AG20443 (cell line): ENCODE measurements at regions not wholly inside any gene's neighbourhood (a gene's known extent, or its start where the extent isn't known, plus 50 kb on each side); places are given as distances from the start of the nearest gene placed in this dataset.
"Not testable (repeated sequence)": the region's sequence is repeated elsewhere in the genome, so short reads cannot be mapped to it uniquely, and the experiment has no call there.

Experiments used
- DNase-seq: peaks from one replicate; pipeline ENCODE4 v3.0.0; 2012; ENCODE audit warnings: low spot score, mixed read lengths

DNA sequence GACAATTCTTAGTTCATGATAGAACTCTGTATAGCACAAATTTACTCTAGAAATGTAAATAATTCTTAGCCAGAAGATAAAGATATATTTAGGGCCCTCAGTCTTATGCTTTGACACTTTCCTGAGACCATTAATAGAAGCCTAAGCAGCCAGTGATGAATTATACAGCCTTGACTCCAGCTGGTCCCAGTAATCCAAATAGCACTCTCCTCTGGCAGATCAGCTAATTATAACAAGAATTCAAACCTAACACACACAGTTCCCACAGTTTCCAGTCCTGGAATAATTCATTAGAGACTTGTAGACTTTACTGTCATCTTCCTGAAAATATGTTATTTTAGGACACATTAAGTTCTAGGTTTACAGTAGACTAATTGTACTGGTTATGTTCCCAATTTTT, 50.4 kb downstream of the SHOC1 start:
- no peak for DNase-seq

DNA sequence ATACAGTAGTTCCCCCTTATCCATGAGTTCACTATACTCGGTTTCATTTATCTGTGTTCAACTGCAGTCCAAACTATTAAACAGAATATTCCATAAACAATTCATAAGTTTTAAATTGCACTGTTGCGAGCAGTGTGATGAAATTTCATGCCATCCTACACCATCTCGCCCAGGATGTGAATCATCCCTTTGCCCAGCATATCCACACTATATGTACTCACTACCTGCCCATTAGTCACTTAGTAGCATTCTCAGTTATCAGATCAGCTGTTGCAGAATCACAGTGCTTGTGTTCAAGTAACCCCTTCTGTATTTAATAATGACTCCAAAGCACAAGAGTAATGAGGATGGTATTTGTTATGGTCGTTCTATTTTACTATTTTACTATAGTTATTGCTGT, 51.5 kb downstream of the SHOC1 start:
- no peak for DNase-seq

DNA sequence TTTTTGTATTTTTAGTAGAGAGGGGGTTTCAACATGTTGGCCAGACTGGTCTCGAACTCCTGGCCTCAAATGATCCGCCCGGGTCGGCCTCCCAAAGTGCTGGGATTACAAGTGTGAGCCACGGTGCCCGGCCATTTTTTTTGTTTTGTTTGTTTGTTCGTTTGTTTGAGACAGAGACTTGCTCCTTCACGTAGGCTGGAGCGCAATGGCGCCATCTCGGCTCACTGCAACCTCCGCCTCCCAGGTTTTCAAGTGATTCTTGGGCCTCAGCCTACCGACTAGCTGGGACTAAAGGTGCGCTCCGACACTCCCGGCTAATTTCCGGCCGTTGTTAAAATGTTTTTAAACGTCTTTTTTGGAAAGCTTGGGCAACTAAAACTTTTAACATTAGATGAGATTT, 54.0 kb downstream of the SHOC1 start:
- no peak for DNase-seq

DNA sequence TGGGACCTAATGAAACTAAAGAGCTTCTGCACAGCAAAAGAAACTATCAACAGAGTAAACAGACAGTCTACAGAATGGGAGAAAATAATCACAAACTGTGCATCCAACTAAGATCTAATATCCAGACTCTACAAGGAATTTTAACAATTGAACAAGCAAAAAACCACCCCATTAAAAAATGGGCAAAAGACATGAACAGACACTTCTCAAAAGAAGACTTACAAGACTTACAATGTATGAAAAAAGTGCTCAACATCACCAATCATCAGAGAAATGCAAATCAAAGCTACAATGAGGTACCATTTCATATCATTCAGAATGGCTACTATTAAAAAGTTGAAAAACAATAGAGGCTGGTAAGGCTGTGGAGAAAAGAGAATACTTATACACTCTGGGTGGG, 58.0 kb downstream of the SHOC1 start:
- no peak for DNase-seq

DNA sequence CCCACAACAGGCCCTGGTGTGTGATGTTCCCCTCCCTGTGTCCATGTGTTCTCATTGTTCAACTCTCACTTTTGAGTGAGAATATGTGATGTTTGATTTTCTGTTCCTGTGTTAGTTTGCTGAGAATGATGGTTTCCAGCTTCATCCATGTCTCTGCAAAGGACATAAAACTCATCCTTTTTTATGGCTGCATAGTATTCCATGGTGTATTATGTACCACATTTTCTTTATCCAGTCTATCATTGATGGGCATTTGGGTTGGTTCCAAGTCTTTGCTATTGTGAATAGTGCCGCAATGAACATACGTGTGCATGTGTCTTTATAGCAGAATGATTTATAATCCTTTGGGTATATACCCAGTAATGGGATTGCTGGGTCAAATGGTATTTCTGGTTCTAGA, 59.4 kb downstream of the SHOC1 start:
- not testable (repeated sequence) for DNase-seq

DNA sequence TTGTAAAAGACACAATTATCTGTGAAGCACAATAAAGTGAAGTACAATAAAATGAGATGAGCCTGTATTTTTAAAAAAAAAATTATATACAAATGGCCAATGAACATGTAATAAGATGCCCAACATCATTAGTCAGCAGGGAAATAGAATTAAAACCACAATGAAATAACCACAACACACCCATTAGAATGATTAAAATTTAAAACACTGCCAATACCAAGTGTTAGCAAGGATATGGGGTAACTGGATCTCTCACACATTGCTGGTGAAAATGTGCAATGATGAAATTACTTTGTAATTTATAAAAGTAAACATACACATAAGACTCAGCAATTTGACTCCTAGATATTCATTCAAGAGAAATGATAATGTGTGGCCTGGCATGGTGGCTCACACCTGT, 62.8 kb downstream of the SHOC1 start:
- no peak for DNase-seq

DNA sequence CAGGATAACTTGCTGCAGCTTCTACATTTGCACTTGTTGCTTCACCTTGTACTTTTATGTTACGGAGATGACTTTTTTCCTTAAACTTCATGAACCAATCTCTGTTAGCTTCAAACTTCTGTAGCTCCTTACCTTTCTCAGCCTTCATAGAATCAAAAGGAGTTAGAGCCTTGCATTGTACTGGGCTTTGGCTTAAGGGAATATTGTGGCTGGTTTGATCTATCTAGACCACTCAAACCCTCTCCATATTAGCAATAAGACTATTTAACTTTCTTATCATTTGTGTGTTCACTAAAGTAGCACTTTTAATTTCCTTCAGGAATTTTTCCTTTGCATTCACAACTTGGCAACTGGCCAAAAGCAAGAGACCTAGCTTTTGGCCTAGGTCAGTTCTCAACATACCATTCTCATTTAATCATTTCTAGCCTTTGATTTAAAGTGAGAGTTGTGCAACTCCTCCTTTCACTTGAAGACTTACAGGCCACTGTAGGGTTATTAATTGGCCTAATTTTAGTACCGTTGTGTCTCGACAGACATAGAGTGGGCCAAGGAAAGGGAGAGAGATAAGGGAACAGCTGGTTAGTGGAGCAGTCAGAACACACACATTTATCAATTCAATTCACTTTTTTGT, 63.7 kb downstream of the SHOC1 start:
- DNase-seq: no peak

DNA sequence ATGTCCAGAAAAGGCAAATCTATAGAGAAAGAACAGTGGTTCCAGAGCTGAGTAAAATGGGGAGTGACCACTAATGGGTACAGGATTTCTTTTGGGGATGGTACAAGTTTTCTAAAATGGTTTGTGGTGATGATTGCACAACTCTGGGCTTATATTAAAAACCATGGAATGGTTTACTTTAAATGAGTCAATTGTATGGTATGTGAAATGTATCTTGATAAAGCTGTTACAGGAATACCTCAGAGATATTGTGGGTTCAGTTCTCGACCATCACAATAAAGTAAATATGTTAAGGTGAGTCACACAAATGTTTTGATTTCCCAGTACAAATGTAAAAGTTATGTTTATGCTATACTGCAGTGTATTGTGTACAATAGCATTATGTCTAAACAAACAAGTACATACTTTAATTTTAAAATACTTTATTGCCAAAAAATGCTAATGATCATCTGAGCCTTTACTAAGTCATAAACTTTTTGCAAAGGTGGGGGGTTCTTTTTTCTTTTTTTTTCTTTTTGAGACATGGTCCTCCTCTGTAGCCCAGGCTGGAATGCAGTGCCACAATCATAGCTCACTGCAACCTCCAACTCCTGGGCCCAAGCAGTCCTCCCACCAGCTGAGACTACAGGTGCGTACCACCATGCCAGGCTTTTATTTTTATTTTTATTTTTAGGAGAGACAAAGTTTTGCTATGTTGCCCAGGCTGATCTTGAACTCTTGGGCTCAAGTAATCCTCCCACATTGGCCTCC, 65.9 kb downstream of the SHOC1 start:
- peak; percentile 10 for DNase-seq

DNA sequence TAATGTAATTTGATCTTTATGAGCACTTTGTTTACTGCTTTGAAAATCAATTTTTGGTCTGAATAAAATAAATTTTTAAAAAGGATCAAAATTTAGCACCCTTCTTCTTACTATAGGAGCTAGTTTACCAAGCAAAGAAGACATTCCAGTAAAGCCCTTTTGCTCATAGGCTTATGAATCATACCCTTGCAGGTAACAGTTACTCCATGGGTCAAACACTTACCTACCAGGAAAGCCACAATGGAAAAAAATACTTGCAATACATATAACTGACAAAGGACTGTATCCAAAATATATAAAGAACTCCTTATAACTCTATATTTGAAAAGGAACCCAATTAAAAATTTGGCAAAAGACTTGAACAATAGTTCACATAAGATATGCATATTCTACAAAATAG, 66.6 kb downstream of the SHOC1 start:
- no peak for DNase-seq

DNA sequence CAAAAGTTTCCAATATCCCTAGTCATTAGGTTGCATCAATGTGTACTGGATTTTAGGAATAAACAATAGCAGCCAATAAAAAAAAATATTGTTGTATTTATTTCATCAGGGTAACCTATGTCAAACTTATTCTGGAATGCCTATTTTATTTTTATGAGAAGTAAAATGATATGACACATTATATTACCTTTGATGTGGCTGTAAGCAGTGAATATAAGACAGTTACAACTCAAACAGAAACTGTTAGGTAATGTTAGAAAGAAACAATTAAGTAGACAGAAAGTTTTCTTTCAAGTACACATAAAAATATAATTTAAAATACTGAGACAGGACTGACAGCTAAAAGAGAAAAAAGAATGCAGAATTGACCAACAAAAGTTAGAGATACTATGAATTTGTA, 65.5 kb downstream of the GNG10 start:
- DNase-seq: no peak

DNA sequence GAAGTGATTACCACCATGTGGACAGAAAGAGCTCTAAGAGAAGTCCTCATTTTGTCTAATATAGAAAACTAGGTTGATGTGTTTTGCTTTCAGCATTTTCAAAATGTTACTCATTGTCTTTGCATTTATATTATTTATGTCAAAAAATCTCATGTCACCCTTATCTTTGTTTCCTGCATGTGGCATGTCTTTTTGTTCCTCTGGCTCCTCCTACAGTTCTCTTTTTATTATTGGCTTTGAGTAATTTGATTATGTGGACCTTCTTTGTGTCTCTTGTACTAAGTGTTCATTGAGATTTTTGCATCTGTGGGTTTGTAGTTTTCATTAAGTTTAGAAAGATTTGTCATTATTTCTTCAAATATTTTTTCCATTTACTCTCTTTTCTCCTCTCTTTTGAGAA, 58.8 kb downstream of the GNG10 start:
- no peak for DNase-seq
